HG03342 (cell line): ENCODE measurements at regions not wholly inside any gene's neighbourhood (a gene's known extent, or its start where the extent isn't known, plus 50 kb on each side); places are given as distances from the start of the nearest gene placed in this dataset.

ENCODE experiments used
- ATAC-seq: cut with Tn5 transposase; IDR thresholded peaks from one replicate; pipeline ENCODE4 v1.9.1; 2021; ENCODE audit warnings: mild to moderate bottlenecking, moderate library complexity; ENCODE audit not compliant: unreplicated experiment

GRCh38 chr4:181157647-181158046 lies 1085.6 kb upstream of the TENM3 start:
- no peak for ATAC-seq

- no peak for ATAC-seq
Measured at GRCh38 chr4:181158971-181159370, 1084.2 kb upstream of the TENM3 start.

GRCh38 chr4:181161669-181162068 lies 1081.5 kb upstream of the TENM3 start:
- no peak for ATAC-seq

GRCh38 chr4:181162266-181162665 lies 1080.9 kb upstream of the TENM3 start:
- ATAC-seq, result no peak

GRCh38 chr4:181162676-181163075 lies 1080.5 kb upstream of the TENM3 start:
- ATAC-seq, result no peak

- ATAC-seq, result no peak
Measured at GRCh38 chr4:181166742-181167399, 1076.3 kb upstream of the TENM3 start.

GRCh38 chr4:181168011-181168805 lies 1075.0 kb upstream of the TENM3 start:
- no peak for ATAC-seq

GRCh38 chr4:181173046-181173445 lies 1070.2 kb upstream of the TENM3 start:
- no peak for ATAC-seq

- no peak for ATAC-seq
Measured at GRCh38 chr4:181176306-181176705, 1066.9 kb upstream of the TENM3 start.

GRCh38 chr4:181181331-181181730 lies 1061.9 kb upstream of the TENM3 start:
- ATAC-seq, result no peak

- ATAC-seq, result no peak
Measured at GRCh38 chr4:181189751-181190150, 1053.5 kb upstream of the TENM3 start.

- ATAC-seq, result no peak
Measured at GRCh38 chr4:181193131-181193930, 1049.9 kb upstream of the TENM3 start.

- no peak for ATAC-seq
Measured at GRCh38 chr4:181194096-181194495, 1049.1 kb upstream of the TENM3 start.

- no peak for ATAC-seq
Measured at GRCh38 chr4:181200076-181200475, 1043.1 kb upstream of the TENM3 start.

GRCh38 chr4:181202240-181202639 lies 1041.0 kb upstream of the TENM3 start:
- no peak for ATAC-seq

- no peak for ATAC-seq
Measured at GRCh38 chr4:181204109-181204508, 1039.1 kb upstream of the TENM3 start.

- ATAC-seq, result no peak
Measured at GRCh38 chr4:181213551-181213950, 1029.7 kb upstream of the TENM3 start.

- no peak for ATAC-seq
Measured at GRCh38 chr4:181216501-181216900, 1026.7 kb upstream of the TENM3 start.

- no peak for ATAC-seq
Measured at GRCh38 chr4:181219783-181220416, 1023.3 kb upstream of the TENM3 start.

GRCh38 chr4:181224852-181225251 lies 1018.4 kb upstream of the TENM3 start:
- no peak for ATAC-seq

- no peak for ATAC-seq
Measured at GRCh38 chr4:181225616-181226261, 1017.5 kb upstream of the TENM3 start.
